ENCODE measurements at regions not wholly inside any gene's neighbourhood (a gene's known extent, or its start where the extent isn't known, plus 50 kb on each side); places are given as distances from the start of the nearest gene placed in this dataset.

GRCh38 chr1:57831624-57832023, 407.8 kb upstream of the DAB1 start:
- TF ChIP-seq ESRRG (CRISPR knock-in tag; IDR thresholded peaks at IDR 0.05): no peak
- no peak for TF ChIP-seq ZFP30 (CRISPR knock-in tag; IDR thresholded peaks at IDR 0.05)
- TF ChIP-seq BACH2 (CRISPR knock-in tag; IDR thresholded peaks at IDR 0.05; ENCODE audit: borderline replicate concordance): no peak
- TF ChIP-seq TOX (CRISPR knock-in tag; IDR thresholded peaks at IDR 0.05; ENCODE audit: borderline replicate concordance): no peak
- no peak for TF ChIP-seq ZFP3 (CRISPR knock-in tag; IDR thresholded peaks at IDR 0.05)
- no peak for TF ChIP-seq CREB5 (CRISPR knock-in tag; IDR thresholded peaks at IDR 0.05; ENCODE audit: low read depth)
- no peak for TF ChIP-seq RARB (CRISPR knock-in tag; IDR thresholded peaks at IDR 0.05)
- TF ChIP-seq TSHZ2 (CRISPR knock-in tag; IDR thresholded peaks at IDR 0.05): no peak
- no peak for TF ChIP-seq PATZ1 (CRISPR knock-in tag; IDR thresholded peaks at IDR 0.05; ENCODE audit: borderline replicate concordance)
